Right renal pelvis (tissue), 4 donors: ENCODE measurements at regions not wholly inside any gene's neighbourhood (a gene's known extent, or its start where the extent isn't known, plus 50 kb on each side); places are given as distances from the start of the nearest gene placed in this dataset.

Experiments
- DNase-seq, 4 donors: peaks; one replicate each; pipeline ENCODE4 v3.0.0-alpha.2; 2013; ENCODE audit warnings: low read depth in 4 of 4, low spot score in 3 of 4, missing footprints in 1 of 4

- no peak for DNase-seq
Measured at GRCh38 chr13:97057176-97057575, 62.9 kb upstream of the OXGR1 start.

GRCh38 chr13:97058391-97058790 is 64.1 kb upstream of the OXGR1 start:
- no peak for DNase-seq

- DNase-seq = no peak
Measured at GRCh38 chr13:97058926-97059325, 64.7 kb upstream of the OXGR1 start.

GRCh38 chr13:97067017-97067895 is 73.0 kb upstream of the OXGR1 start:
- DNase-seq = no peak

- no peak for DNase-seq
Measured at GRCh38 chr13:97068151-97068550, 73.9 kb upstream of the OXGR1 start.

- DNase-seq = no peak
Measured at GRCh38 chr13:97069050-97069815, 75.0 kb upstream of the OXGR1 start.

GRCh38 chr13:97072297-97072696 is 78.0 kb upstream of the OXGR1 start:
- no peak for DNase-seq

GRCh38 chr13:97074618-97075017 is 80.3 kb upstream of the OXGR1 start:
- DNase-seq = no peak

- no peak for DNase-seq
Measured at GRCh38 chr13:97076898-97077297, 82.6 kb upstream of the OXGR1 start.

- no peak for DNase-seq
Measured at GRCh38 chr13:97077341-97077740, 83.1 kb upstream of the OXGR1 start.

GRCh38 chr13:97079726-97080125 is 85.5 kb upstream of the OXGR1 start:
- DNase-seq = no peak

- no peak for DNase-seq
Measured at GRCh38 chr13:97082461-97083207, 88.4 kb upstream of the OXGR1 start.

- DNase-seq = no peak
Measured at GRCh38 chr13:97091196-97091595, 96.9 kb upstream of the OXGR1 start.

GRCh38 chr13:97100821-97101220 is 106.5 kb upstream of the OXGR1 start:
- no peak for DNase-seq

GRCh38 chr13:97101912-97102708 is 107.8 kb upstream of the OXGR1 start:
- DNase-seq = no peak

- no peak for DNase-seq
Measured at GRCh38 chr13:97106323-97106722, 112.0 kb upstream of the OXGR1 start.

- no peak for DNase-seq
Measured at GRCh38 chr13:97107815-97108529, 113.7 kb upstream of the OXGR1 start.

- no peak for DNase-seq
Measured at GRCh38 chr13:97108530-97108900, 113.6 kb upstream of the MBNL2 start.

GRCh38 chr13:97109256-97109655 is 112.9 kb upstream of the MBNL2 start:
- DNase-seq = no peak
